ENCODE measurements at regions not wholly inside any gene's neighbourhood (a gene's known extent, or its start where the extent isn't known, plus 50 kb on each side); places are given as distances from the start of the nearest gene placed in this dataset.
A peak's percentile ranks its signal among the peaks of the same experiment; 100 is the strongest.

GRCh38 chr14:65249471-65250161, 147.3 kb upstream of the MAX start:
- peak in 1 of 2 donors; percentile 28 for DNase-seq (ENCODE audit: low read depth in 2 of 2)

- peak in 1 of 2 donors; percentile 67 for DNase-seq (ENCODE audit: low read depth in 2 of 2)
Observed at GRCh38 chr14:65250162-65250495, 147.8 kb upstream of the MAX start.

GRCh38 chr14:65251213-65251612, 148.9 kb upstream of the MAX start:
- DNase-seq (ENCODE audit: low read depth in 2 of 2), result no peak

- no peak for DNase-seq (ENCODE audit: low read depth in 2 of 2)
Observed at GRCh38 chr14:65252482-65253255, 150.4 kb upstream of the MAX start.

GRCh38 chr14:65255029-65255545, 152.8 kb upstream of the MAX start:
- DNase-seq (ENCODE audit: low read depth in 2 of 2), result no peak

- no peak for DNase-seq (ENCODE audit: low read depth in 2 of 2)
Observed at GRCh38 chr14:65255583-65256461, 153.5 kb upstream of the MAX start.

GRCh38 chr14:65256714-65257113, 154.4 kb upstream of the MAX start:
- DNase-seq (ENCODE audit: low read depth in 2 of 2), result no peak

- DNase-seq (ENCODE audit: low read depth in 2 of 2), result no peak
Observed at GRCh38 chr14:65257425-65257824, 155.1 kb upstream of the FUT8 start.

GRCh38 chr14:65258391-65258790, 154.1 kb upstream of the FUT8 start:
- peak in 1 of 2 donors; percentile 86 for DNase-seq (ENCODE audit: low read depth in 2 of 2)

GRCh38 chr14:65259000-65259399, 153.5 kb upstream of the FUT8 start:
- no peak for DNase-seq (ENCODE audit: low read depth in 2 of 2)

- DNase-seq (ENCODE audit: low read depth in 2 of 2), result no peak
Observed at GRCh38 chr14:65260786-65261185, 151.7 kb upstream of the FUT8 start.

- DNase-seq (ENCODE audit: low read depth in 2 of 2), result no peak
Observed at GRCh38 chr14:65261425-65261920, 151.1 kb upstream of the FUT8 start.

GRCh38 chr14:65261946-65262345, 150.6 kb upstream of the FUT8 start:
- no peak for DNase-seq (ENCODE audit: low read depth in 2 of 2)

GRCh38 chr14:65263177-65263788, 149.2 kb upstream of the FUT8 start:
- no peak for DNase-seq (ENCODE audit: low read depth in 2 of 2)

- no peak for DNase-seq (ENCODE audit: low read depth in 2 of 2)
Observed at GRCh38 chr14:65267856-65268255, 144.7 kb upstream of the FUT8 start.

- DNase-seq (ENCODE audit: low read depth in 2 of 2), result no peak
Observed at GRCh38 chr14:65268594-65268993, 143.9 kb upstream of the FUT8 start.

- no peak for DNase-seq (ENCODE audit: low read depth in 2 of 2)
Observed at GRCh38 chr14:65269732-65270131, 142.8 kb upstream of the FUT8 start.

- DNase-seq (ENCODE audit: low read depth in 2 of 2), result no peak
Observed at GRCh38 chr14:65277027-65277426, 135.5 kb upstream of the FUT8 start.

GRCh38 chr14:65277580-65278270, 134.8 kb upstream of the FUT8 start:
- DNase-seq (ENCODE audit: low read depth in 2 of 2), result no peak

- no peak for DNase-seq (ENCODE audit: low read depth in 2 of 2)
Observed at GRCh38 chr14:65278589-65278988, 133.9 kb upstream of the FUT8 start.

GRCh38 chr14:65279510-65279909, 133.0 kb upstream of the FUT8 start:
- no peak for DNase-seq (ENCODE audit: low read depth in 2 of 2)
